ENCODE measurements at regions not wholly inside any gene's neighbourhood (a gene's known extent, or its start where the extent isn't known, plus 50 kb on each side); places are given as distances from the start of the nearest gene placed in this dataset.

DNA sequence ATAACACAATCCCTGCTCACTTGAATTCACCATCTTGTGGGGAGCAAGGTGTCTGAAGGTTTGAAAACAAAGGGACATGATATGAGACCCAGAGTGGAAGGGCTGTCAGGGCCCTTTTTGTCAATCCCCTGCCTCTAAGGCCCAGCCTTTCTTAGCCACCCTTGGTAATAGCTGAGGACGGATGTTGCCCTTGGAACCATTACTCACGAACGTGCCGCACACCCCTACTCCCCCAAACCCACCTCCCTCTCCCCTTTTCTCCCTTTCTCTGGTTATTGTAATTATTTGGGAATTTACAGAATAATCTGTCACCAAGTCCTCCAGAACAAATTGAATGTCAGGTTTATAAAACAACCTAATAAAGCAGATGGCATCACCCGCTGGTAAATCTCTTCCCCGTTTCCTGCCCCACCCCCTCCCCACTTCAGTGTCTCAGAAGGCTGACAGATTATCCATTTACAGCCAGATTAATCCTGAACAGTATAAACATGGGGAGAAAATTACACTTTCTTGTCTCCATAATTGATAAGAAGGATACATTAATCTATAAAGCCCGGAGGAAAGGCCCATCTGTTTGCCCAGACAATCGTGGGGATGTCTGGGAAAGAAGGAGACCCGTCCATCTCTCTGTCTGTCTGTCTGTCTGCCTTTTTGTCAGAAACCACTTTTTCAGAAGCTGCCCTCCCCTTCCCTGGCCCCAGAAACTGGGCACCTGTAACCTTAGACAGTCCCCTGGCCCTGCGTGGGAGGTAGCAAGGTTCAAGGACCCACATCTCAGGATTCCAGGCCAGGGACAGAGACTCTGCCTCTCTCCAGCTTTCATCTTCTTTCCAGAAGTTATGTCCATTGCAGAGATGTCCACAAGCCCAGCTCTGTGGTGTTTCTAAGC lies 60.6 kb upstream of the CD34 start:
- no peak for DNase-seq (ENCODE audit: low read depth)

DNA sequence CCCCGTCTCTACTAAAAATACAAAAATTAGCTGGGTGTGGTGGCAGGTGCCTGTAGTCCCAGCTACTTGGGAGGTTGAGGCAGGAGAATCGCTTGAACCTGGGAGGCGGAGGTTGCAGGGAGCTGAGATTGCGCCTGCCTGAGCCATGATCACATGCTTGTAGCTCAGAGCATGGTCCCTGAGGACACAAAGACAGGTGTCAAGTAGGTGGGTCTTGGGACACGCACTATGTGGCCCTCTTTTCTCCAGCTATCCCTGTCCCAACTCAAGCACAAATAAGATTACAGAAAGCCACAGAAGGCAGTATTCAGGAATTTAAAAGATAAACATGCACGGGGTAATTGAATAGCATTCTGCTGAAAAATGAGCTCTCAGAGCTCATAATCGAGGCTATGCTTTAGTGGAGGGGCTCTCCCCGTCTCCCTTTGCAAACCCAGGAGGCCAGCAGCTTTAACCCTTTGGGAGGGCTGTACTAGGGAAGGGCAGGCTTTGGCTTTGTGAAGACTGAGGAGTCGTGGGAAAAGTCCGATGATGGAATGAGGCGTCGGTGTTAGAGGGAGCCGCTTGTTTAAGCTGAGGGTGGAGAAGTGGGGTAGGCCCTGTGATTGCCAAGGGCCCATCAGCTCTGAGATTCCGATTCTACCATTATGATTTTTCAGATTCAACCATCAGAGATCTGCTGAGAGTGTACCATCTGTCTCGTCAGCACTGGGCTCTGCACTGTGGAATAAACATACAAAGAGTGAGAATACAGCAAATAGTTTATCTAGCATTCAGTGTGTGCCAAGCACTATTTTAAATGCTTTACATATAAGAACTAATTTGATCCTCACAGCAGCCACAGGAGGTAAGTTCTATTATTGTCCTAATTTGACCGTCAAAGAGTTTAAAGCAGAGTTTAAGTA lies 59.7 kb upstream of the CD34 start:
- DNase-seq (ENCODE audit: low read depth), result no peak

DNA sequence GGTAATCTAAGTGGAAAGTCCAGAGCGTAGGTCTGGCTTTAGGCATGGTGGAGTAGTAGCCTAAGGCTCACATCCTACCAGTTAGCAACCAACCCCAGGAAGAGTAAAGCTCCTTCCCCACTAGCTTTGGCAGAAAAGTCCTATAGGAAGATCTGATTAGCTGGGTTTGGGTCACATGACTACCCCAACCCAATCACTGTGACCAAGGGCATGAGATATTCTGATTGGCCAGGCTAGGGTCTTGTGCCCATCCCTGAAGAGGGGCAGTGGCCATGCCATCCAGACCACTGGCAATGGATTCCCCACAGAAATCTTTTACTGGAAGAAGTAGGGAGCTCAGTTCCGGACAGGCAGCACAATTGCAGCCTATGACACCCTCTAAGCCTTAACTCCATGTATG lies 58.6 kb upstream of the CD34 start:
- no peak for DNase-seq (ENCODE audit: low read depth)

GRCh38 chr1:207968521-207969009 lies 57.6 kb upstream of the CD34 start:
- no peak for DNase-seq (ENCODE audit: low read depth)

GRCh38 chr1:207967703-207968102 lies 56.8 kb upstream of the CD34 start:
- DNase-seq (ENCODE audit: low read depth), result no peak

DNA sequence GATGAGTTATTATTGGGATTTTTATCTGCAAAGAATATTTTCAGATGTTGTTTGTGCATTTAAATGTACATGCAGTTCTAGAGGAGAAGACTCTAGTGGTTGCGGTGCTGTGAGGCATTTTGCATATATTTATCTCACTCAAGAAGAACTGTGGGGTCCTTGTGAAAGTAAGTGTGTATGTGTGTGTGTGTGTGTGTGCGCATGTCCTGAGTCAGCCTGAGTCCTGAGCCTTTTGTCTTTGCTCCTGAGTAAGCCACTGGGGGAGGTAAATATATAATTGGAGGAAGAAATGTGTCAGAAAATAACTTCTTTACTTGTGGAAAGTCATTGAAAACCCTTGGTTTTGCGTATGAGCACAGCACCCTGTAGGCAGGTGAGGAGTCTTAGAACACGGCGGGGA lies 55.6 kb upstream of the CD34 start:
- DNase-seq (ENCODE audit: low read depth), result no peak

DNA sequence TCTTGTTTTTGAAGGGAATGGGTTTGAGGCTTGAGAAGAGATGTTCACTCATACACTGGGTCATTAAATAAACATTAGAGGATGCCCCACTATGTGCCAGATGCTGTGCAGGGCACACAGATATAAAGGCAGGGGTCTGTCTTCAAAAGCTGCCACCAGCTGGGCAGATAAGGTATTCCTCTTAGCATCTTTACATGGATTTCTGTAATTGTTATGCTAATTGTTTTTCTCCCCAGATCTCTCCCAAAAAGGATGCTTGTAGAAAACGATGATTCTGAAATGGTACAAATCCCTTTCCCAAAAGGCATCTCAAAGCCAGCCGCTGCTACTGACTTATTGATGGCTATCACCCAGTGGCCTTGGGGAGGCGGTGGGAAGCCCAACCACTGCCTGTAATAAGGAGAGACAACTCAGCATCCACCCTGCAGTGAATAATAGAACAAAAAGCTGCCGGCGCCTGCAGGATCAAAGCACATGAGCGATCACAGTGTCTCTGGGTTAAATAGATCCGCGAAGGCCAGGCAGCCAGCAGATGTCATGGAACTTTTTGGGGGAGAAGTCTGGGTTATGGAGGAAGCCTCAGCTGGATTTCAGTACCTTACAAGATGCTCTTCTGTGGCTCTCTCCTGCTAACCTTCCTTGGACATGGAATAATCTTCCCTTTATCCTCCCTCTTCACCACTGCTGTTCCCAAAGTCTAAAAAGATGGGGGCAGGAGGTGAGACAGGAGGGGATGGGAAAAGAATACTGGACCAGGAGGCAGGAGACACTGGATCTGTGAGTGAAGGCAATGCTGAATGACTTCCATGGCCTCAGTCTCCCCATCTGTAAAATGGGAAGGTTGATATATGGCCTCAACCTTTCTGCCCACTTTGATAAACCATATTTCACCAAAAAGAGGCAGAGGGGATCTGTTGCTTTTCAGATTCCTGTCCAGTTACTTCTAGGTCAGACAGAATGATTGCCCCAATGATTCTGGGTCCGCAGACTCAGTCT lies 54.8 kb upstream of the CD34 start:
- DNase-seq (ENCODE audit: low read depth), result no peak

DNA sequence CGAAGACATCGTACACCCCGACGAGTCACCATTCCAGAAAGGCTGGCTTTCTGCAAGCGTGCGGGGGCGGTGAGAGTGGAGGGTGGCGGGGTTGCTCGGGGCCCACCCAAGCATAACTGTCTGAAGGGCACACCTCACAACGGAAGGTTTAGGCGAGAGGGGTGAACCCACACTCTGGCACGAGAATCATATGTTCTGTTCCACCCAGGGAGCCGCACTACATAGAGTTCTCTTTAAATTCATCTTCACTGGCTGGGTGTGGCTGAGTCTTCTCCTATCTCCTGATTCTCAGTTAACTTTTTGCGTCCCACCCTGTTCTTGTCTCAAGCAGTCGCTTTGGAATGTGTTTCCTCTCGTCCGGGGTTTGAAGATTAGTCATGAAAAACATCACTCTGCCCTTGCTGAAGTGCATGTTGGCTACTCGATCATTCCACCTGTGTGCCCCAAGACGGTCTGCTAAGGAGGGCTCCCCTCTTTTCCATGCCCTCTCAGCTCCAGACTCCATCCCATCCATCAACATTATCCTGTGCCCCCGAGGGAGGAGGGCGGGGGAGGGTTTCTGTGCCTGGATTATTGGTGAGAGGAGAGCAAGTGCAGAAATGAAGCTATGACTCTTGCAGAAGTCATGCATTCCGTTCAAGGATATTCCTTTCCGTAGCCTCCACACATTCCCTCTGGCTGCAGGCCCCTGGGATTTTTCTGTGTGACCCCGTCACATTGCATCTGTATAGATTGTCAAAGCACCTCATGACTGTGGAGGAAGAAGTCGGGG lies 53.5 kb upstream of the CD34 start:
- DNase-seq (ENCODE audit: low read depth), result no peak

GRCh38 chr1:207963427-207964194 lies 52.7 kb upstream of the CD34 start:
- DNase-seq (ENCODE audit: low read depth), result peak; percentile 78

GRCh38 chr1:207962716-207963426 lies 51.9 kb upstream of the CD34 start:
- DNase-seq (ENCODE audit: low read depth), result peak; percentile 16

All from activated T-cell treated with anti-CD3 and anti-CD28 coated beads for 24 hours (primary cell).